PC-3 (cell line): ENCODE measurements at regions not wholly inside any gene's neighbourhood (a gene's known extent, or its start where the extent isn't known, plus 50 kb on each side); places are given as distances from the start of the nearest gene placed in this dataset.
"Not testable (repeated sequence)": the region's sequence is repeated elsewhere in the genome, so short reads cannot be mapped to it uniquely, and the experiment has no call there.

Experiments used
- ATAC-seq: fragments of 200-7000 bp; cut with Tn5 transposase; 2 replicates; pipeline ENCODE4 v1.9.1; 2020; ENCODE audit warnings: mild to moderate bottlenecking, moderate library complexity
- BruUV-seq: library from RNA; stranded (reverse); fragments of 400-500 nt; replicated peaks from 2 replicates; lab custom pipeline; 2021; lab: Mats Ljungman, UMichigan
- CTCF ChIA-PET: fragments of 300-600 bp; sonication (Branson Sonifier 250); formaldehyde crosslinking; loops from one replicate; lab custom pipeline; 2022; ENCODE audit warnings: antibody characterized with exemption; lab: Charles Lee
- POLR2A ChIA-PET: fragments of 300-600 bp; sonication (Branson Sonifier 250); formaldehyde crosslinking; loops from one replicate; lab custom pipeline; 2022; ENCODE audit warnings: antibody characterized with exemption; ENCODE audit not compliant: unreplicated experiment; lab: Charles Lee
- DNase-seq: peaks from one replicate; pipeline ENCODE4 v3.0.0-alpha.2; 2015
- H2AFZ ChIP-seq: fragments of 300-600 bp; sonication (generic); 2 replicates; pipeline ENCODE4 v1.6.0; 2016; ENCODE audit warnings: antibody characterized with exemption, low read length
- H3F3A ChIP-seq: fragments of 300-600 bp; sonication (generic); one replicate; pipeline ENCODE4 v1.6.0; 2017; ENCODE audit warnings: antibody characterized with exemption, low read length, control low read depth, mild to moderate bottlenecking; ENCODE audit not compliant: unreplicated experiment
- H3K27ac ChIP-seq: fragments of 300-600 bp; sonication (generic); 2 replicates; pipeline ENCODE4 v1.5.1; 2016; ENCODE audit warnings: mild to moderate bottlenecking, low read length
- H3K27me3 ChIP-seq: fragments of 300-600 bp; sonication (generic); 2 replicates; pipeline ENCODE4 v1.6.1; 2016; ENCODE audit warnings: low read length, mixed read lengths
- H3K36me3 ChIP-seq: fragments of 300-600 bp; sonication (generic); 2 replicates; pipeline ENCODE4 v1.6.1; 2016; ENCODE audit warnings: low read depth, mixed run types, low read length, mixed read lengths
- H3K4me1 ChIP-seq: fragments of 300-600 bp; sonication (generic); 2 replicates; pipeline ENCODE4 v1.5.1; 2016; ENCODE audit warnings: low read length; ENCODE audit not compliant: insufficient read depth
- H3K4me2 ChIP-seq: fragments of 300-600 bp; sonication (generic); 2 replicates; pipeline ENCODE4 v1.6.0; 2016; ENCODE audit warnings: low read length
- H3K4me3 ChIP-seq: fragments of 300-600 bp; sonication (generic); 2 replicates; pipeline ENCODE4 v1.5.1; 2016; ENCODE audit warnings: mild to moderate bottlenecking, low read length, mixed read lengths
- H3K79me2 ChIP-seq: fragments of 300-600 bp; sonication (generic); 2 replicates; pipeline ENCODE4 v1.6.1; 2017; ENCODE audit warnings: low read length, mixed read lengths
- H3K9ac ChIP-seq: fragments of 300-600 bp; sonication (generic); 2 replicates; pipeline ENCODE4 v1.6.0; 2016; ENCODE audit warnings: mild to moderate bottlenecking, low read length
- H3K9me2 ChIP-seq: fragments of 300-600 bp; sonication (generic); replicated peaks from 2 replicates; pipeline ENCODE4 v1.6.1; 2016; ENCODE audit warnings: mixed run types, low read length, mixed read lengths
- H3K9me3 ChIP-seq: fragments of 300-600 bp; sonication (generic); 2 replicates; pipeline ENCODE4 v1.6.1; 2016; ENCODE audit warnings: low read length, mixed read lengths
- H4K20me1 ChIP-seq: fragments of 300-600 bp; sonication (generic); 2 replicates; pipeline ENCODE4 v1.6.1; 2016; ENCODE audit warnings: low read length, mixed read lengths
- CTCF ChIP-seq: fragments of 300-600 bp; sonication (generic); conservative IDR thresholded peaks from 2 replicates; pipeline ENCODE4 v1.5.1; 2017; ENCODE audit warnings: antibody characterized with exemption, low read depth, mild to moderate bottlenecking, low read length
- EZH2 ChIP-seq: fragments of 300-600 bp; sonication (generic); IDR thresholded peaks from one replicate; pipeline ENCODE4 v1.6.1; 2017; ENCODE audit warnings: antibody characterized with exemption, mild to moderate bottlenecking, low read length; ENCODE audit not compliant: unreplicated experiment
- EZH2phosphoT487 ChIP-seq: fragments of 300-600 bp; sonication (generic); IDR thresholded peaks from 2 replicates; pipeline ENCODE4 v1.6.1; 2018; ENCODE audit warnings: mild to moderate bottlenecking, antibody characterized with exemption, low read length, borderline replicate concordance
- intact Hi-C: fragments of 100-400 bp; cut with micrococcal nuclease; formaldehyde crosslinking; loops from 2 replicates; pipeline ENCODE4 v1.9.0; 2023

- no peak for TF ChIP-seq CTCF
- no peak for TF ChIP-seq EZH2phosphoT487
- TF ChIP-seq EZH2, result no peak
- Histone ChIP-seq H3K9me2 (no peaks in the 10 kb centered on the region), H3K27me3 (no peaks in the 10 kb centered on the region), H3K36me3 (no peaks in the 10 kb centered on the region), H3F3A (peaks cover 4% of the 10 kb centered on the region), H3K79me2 (no peaks in the 10 kb centered on the region), H3K4me2 (no peak overlapping the region), H3K4me1 (peaks cover 15% of the 10 kb centered on the region), H3K27ac (no peak overlapping the region), H3K9ac (no peak overlapping the region), H3K9me3 (no peaks in the 10 kb centered on the region), H2AFZ (no peak overlapping the region), H4K20me1 (no peaks in the 10 kb centered on the region), H3K4me3 (no peak overlapping the region)
- no peak for DNase-seq
- POLR2A ChIA-PET, result no interaction called here
- intact Hi-C loops, result no loop called here
- no peak for ATAC-seq
- CTCF ChIA-PET, result no interaction called here
- BruUV-seq, result no TSS peak
These were observed 188.5 kb downstream of the NFKBIZ start for GRCh38 chr3:102037791-102038190.

- no peaks in the 10 kb centered on the region for H3K9me2 ChIP-seq
- no peaks in the 10 kb centered on the region for H3K27me3 ChIP-seq
- H3F3A ChIP-seq, result peaks cover 4% of the 10 kb centered on the region
- ATAC-seq (no peak), DNase-seq (no peak)
- no peak overlapping the region for H2AFZ ChIP-seq
- no TSS peak for BruUV-seq
- ChIA-PET CTCF (no interaction called here), POLR2A (no interaction called here)
- no peaks in the 10 kb centered on the region for H3K9me3 ChIP-seq
- H3K79me2 ChIP-seq, result no peaks in the 10 kb centered on the region
- no peaks in the 10 kb centered on the region for H3K36me3 ChIP-seq
- no peak overlapping the region for H3K4me2 ChIP-seq
- no peak overlapping the region for H3K4me3 ChIP-seq
- intact Hi-C loops, result no loop called here
- no peak for TF ChIP-seq EZH2
- no peak for TF ChIP-seq CTCF
- no peak for TF ChIP-seq EZH2phosphoT487
- peaks cover 15% of the 10 kb centered on the region for H3K4me1 ChIP-seq
- H3K27ac ChIP-seq, result no peak overlapping the region
- no peak overlapping the region for H3K9ac ChIP-seq
- H4K20me1 ChIP-seq, result no peaks in the 10 kb centered on the region
These were observed 189.3 kb downstream of the NFKBIZ start for GRCh38 chr3:102038477-102039142.

GRCh38 chr3:102040144-102040543 lies 190.8 kb downstream of the NFKBIZ start:
- H3K4me2 ChIP-seq, H4K20me1 ChIP-seq, H3K4me3 ChIP-seq, H3F3A ChIP-seq, CTCF ChIA-PET, H3K79me2 ChIP-seq, H3K9me2 ChIP-seq, ATAC-seq, POLR2A ChIA-PET, H3K36me3 ChIP-seq, DNase-seq, H3K9ac ChIP-seq, intact Hi-C loops, H2AFZ ChIP-seq, BruUV-seq, H3K9me3 ChIP-seq, H3K27me3 ChIP-seq, H3K4me1 ChIP-seq, H3K27ac ChIP-seq: not testable (repeated sequence)
